Gastroesophageal sphincter (tissue), 4 donors: ENCODE measurements at regions not wholly inside any gene's neighbourhood (a gene's known extent, or its start where the extent isn't known, plus 50 kb on each side); places are given as distances from the start of the nearest gene placed in this dataset.

ENCODE experiments used
- ATAC-seq: fragments of 150-250 bp; one replicate; pipeline ENCODE4 v1.9.1; 2016; ENCODE audit warnings: mild to moderate bottlenecking, moderate library complexity
- H3K27ac ChIP-seq, 4 donors: fragments of 200-600 bp; sonication (generic) in 3 of 4; 1 replicate in 3 of 4; 2 replicates in 1 of 4; pipeline ENCODE4 v1.5.1; 2016 to 2019
- H3K27me3 ChIP-seq: fragments of 200-600 bp; sonication (generic); one replicate; pipeline ENCODE4 v1.5.1; 2019
- H3K36me3 ChIP-seq, 2 donors: fragments of 200-600 bp; sonication (generic); one replicate each; pipeline ENCODE4 v1.5.1; 2019; ENCODE audit warnings: control low read depth in 1 of 2
- H3K4me1 ChIP-seq, 3 donors: fragments of 200-600 bp; sonication (generic); 1 replicate in 2 of 3; 2 replicates in 1 of 3; pipeline ENCODE4 v1.5.1; 2016 to 2019; ENCODE audit warnings: control low read depth in 2 of 3
- H3K4me3 ChIP-seq, 2 donors: fragments of 200-600 bp; sonication (generic); one replicate each; pipeline ENCODE4 v1.5.1; 2019; ENCODE audit warnings: mild to moderate bottlenecking in 1 of 2, moderate library complexity in 1 of 2
- H3K9me3 ChIP-seq, 3 donors: fragments of 200-600 bp; sonication (generic); one replicate each; pipeline ENCODE4 v1.5.1; 2017 to 2019; ENCODE audit warnings: control low read depth in 2 of 3
- CTCF ChIP-seq, 4 experiments: fragments of 200-600 bp in 2 of 4; fragments of 450-650 bp in 2 of 4; sonication (generic) in 1 of 4; IDR thresholded peaks; one replicate each; pipeline ENCODE4 v1.5.1; 2017 to 2019; ENCODE audit warnings: antibody characterized with exemption in 4 of 4, mild to moderate bottlenecking in 2 of 4, moderate library complexity in 2 of 4
- EP300 ChIP-seq: sonication (generic); formaldehyde crosslinking; IDR thresholded peaks from one replicate; pipeline ENCODE4 v1.6.1; 2017; ENCODE audit warnings: antibody characterized with exemption, mild to moderate bottlenecking
- POLR2A ChIP-seq, 2 donors: fragments of 450-650 bp; IDR thresholded peaks; one replicate each; pipeline ENCODE4 v1.6.1; 2017; ENCODE audit warnings: antibody characterized with exemption in 2 of 2, mild to moderate bottlenecking in 2 of 2, moderate library complexity in 1 of 2
- POLR2AphosphoS5 ChIP-seq: sonication (generic); formaldehyde crosslinking; IDR thresholded peaks from one replicate; pipeline ENCODE4 v1.6.1; 2017; ENCODE audit warnings: antibody characterized with exemption
- WGBS, 2 donors: methylation state at CpG; one replicate each; pipeline ENCODE4 v1.1.5; 2018; ENCODE audit warnings: low coverage in 1 of 2; 5-methylcytosine and 5-hydroxymethylcytosine counted together

GRCh38 chr2:177029501-177029900, 183.1 kb upstream of the HNRNPA3 start:
- no peak for ATAC-seq
- Histone ChIP-seq H3K27ac (no peak overlapping the region), H3K4me1 (no peaks in the 10 kb centered on the region), H3K9me3 (no peaks in the 10 kb centered on the region), H3K27me3 (no peaks in the 10 kb centered on the region), H3K36me3 (no peaks in the 10 kb centered on the region), H3K4me3 (no peak overlapping the region)
- 54 to 83% methylated on average over 2 of the region's 2 CpGs for WGBS, 2 donors
- TF ChIP-seq CTCF (IDR thresholded peaks at IDR 0.05): no peak
- no peak for TF ChIP-seq POLR2A (IDR thresholded peaks at IDR 0.05)
- TF ChIP-seq EP300: no peak
- no peak for TF ChIP-seq POLR2AphosphoS5

GRCh38 chr2:177029901-177030300, 182.7 kb upstream of the HNRNPA3 start:
- ATAC-seq: no peak
- H3K4me1 ChIP-seq: no peaks in the 10 kb centered on the region
- H3K27ac ChIP-seq: no peak overlapping the region
- H3K4me3 ChIP-seq: no peak overlapping the region
- TF ChIP-seq EP300 (no peak), CTCF (IDR thresholded peaks at IDR 0.05) (no peak), POLR2AphosphoS5 (no peak), POLR2A (IDR thresholded peaks at IDR 0.05) (no peak)
- H3K9me3 ChIP-seq: no peaks in the 10 kb centered on the region
- no peaks in the 10 kb centered on the region for H3K27me3 ChIP-seq
- WGBS, 2 donors: 83 to 100% methylated on average over 1 to 2 of the region's 2 CpGs
- H3K36me3 ChIP-seq: no peaks in the 10 kb centered on the region

- Histone ChIP-seq H3K4me1 (no peaks in the 10 kb centered on the region), H3K4me3 (no peak overlapping the region), H3K36me3 (no peaks in the 10 kb centered on the region), H3K9me3 (no peaks in the 10 kb centered on the region), H3K27me3 (peaks cover 7% of the 10 kb centered on the region), H3K27ac (no peak overlapping the region)
- no peak for ATAC-seq
- 49 to 76% methylated on average over 3 to 8 of the region's 9 CpGs for WGBS, 2 donors
- TF ChIP-seq EP300: no peak
- no peak for TF ChIP-seq POLR2AphosphoS5
- no peak for TF ChIP-seq CTCF (IDR thresholded peaks at IDR 0.05)
- TF ChIP-seq POLR2A (IDR thresholded peaks at IDR 0.05): no peak
Measured at GRCh38 chr2:177030451-177031105, 182.0 kb upstream of the HNRNPA3 start.

GRCh38 chr2:177031438-177032180, 181.0 kb upstream of the HNRNPA3 start:
- H3K36me3 ChIP-seq: no peaks in the 10 kb centered on the region
- H3K27ac ChIP-seq: no peak overlapping the region

More at GRCh38 chr2:177031438-177032180, 181.0 kb upstream of the HNRNPA3 start:
- H3K9me3 ChIP-seq: no peaks in the 10 kb centered on the region
- no peaks in the 10 kb centered on the region for H3K4me1 ChIP-seq
- WGBS, 2 donors: 20 to 75% methylated on average over 1 to 3 of the region's 3 CpGs
- ATAC-seq: no peak
- H3K27me3 ChIP-seq: peaks cover 8% of the 10 kb centered on the region
- H3K4me3 ChIP-seq: no peak overlapping the region
- TF ChIP-seq POLR2AphosphoS5: no peak
- TF ChIP-seq CTCF (IDR thresholded peaks at IDR 0.05): no peak
- no peak for TF ChIP-seq POLR2A (IDR thresholded peaks at IDR 0.05)
- no peak for TF ChIP-seq EP300
